H1 (cell line): ENCODE measurements at regions not wholly inside any gene's neighbourhood (a gene's known extent, or its start where the extent isn't known, plus 50 kb on each side); places are given as distances from the start of the nearest gene placed in this dataset.

Experiments
- CTCF ChIA-PET: fragments of 300-600 bp; sonication (Branson Sonifier 250); formaldehyde crosslinking; loops from one replicate; lab custom pipeline; 2021; ENCODE audit not compliant: partially characterized antibody; lab: Charles Lee
- POLR2A ChIA-PET: fragments of 300-600 bp; sonication (Branson Sonifier 250); formaldehyde crosslinking; loops from one replicate; lab custom pipeline; 2021; ENCODE audit warnings: inconsistent platforms; ENCODE audit not compliant: partially characterized antibody; lab: Charles Lee
- DNase-seq, 2 experiments: peaks; one replicate each; pipeline versions ENCODE4 v3.0.0 to v3.0.0-alpha.2; 2010 to 2022; ENCODE audit warnings: low spot score in 2 of 2, low read depth in 1 of 2, mixed read lengths in 1 of 2
- FAIRE-seq: peaks from 2 replicates; lab custom pipeline; 2011; peaks lifted over from hg19 to GRCh38; lab: Jason Lieb, UNC
- H2AFZ ChIP-seq: 2 replicates; pipeline ENCODE4 v1.8.1; 2012; ENCODE audit warnings: low read length, inconsistent platforms
- H2AK5ac ChIP-seq: 2 replicates; pipeline ENCODE4 v1.6.1; 2013; ENCODE audit warnings: low read depth, low read length
- H2BK120ac ChIP-seq: replicated peaks from 2 replicates; pipeline ENCODE3; 2013; ENCODE audit warnings: low read depth, low read length, inconsistent platforms
- H2BK12ac ChIP-seq: 2 replicates; pipeline ENCODE4 v1.6.1; 2013; ENCODE audit warnings: low read depth, low read length
- H2BK15ac ChIP-seq: 2 replicates; pipeline ENCODE4 v1.6.1; 2013; ENCODE audit warnings: low read length
- H2BK20ac ChIP-seq: 2 replicates; pipeline ENCODE4 v1.6.1; 2013; ENCODE audit warnings: low read length
- H2BK5ac ChIP-seq: 2 replicates; pipeline ENCODE4 v1.6.1; 2013; ENCODE audit warnings: low read depth, low read length
- H3K14ac ChIP-seq: 2 replicates; pipeline ENCODE4 v1.6.1; 2013; ENCODE audit warnings: inconsistent platforms; ENCODE audit not compliant: insufficient read length
- H3K18ac ChIP-seq: 2 replicates; pipeline ENCODE4 v1.6.1; 2013; ENCODE audit warnings: low read length; ENCODE audit errors: extremely low read depth
- H3K23ac ChIP-seq: 2 replicates; pipeline ENCODE4 v1.6.1; 2013; ENCODE audit warnings: inconsistent platforms; ENCODE audit not compliant: insufficient read length
- H3K23me2 ChIP-seq: 2 replicates; pipeline ENCODE4 v1.6.1; 2013; ENCODE audit warnings: low read depth, low read length
- H3K27ac ChIP-seq: 2 replicates; pipeline ENCODE4 v1.6.1; 2011; ENCODE audit warnings: low read depth, low read length, inconsistent platforms
- H3K27me3 ChIP-seq, 4 experiments: replicated peaks in 1 of 4; 1 replicate in 1 of 4; 2 replicates in 3 of 4; pipeline versions ENCODE4 v1.6.1 to v1.8.1; 2011 to 2013; ENCODE audit warnings: low read length in 3 of 4, mild to moderate bottlenecking in 3 of 4, inconsistent platforms in 2 of 4, mixed read lengths in 2 of 4, moderate library complexity in 1 of 4; ENCODE audit not compliant: control insufficient read depth in 3 of 4, insufficient read depth in 3 of 4; ENCODE audit errors: extremely low read depth in 1 of 4
- H3K36me3 ChIP-seq, 4 experiments: 2 replicates each; pipeline versions ENCODE4 v1.6.1 to v1.8.1; 2011 to 2013; ENCODE audit warnings: mild to moderate bottlenecking in 4 of 4, low read length in 3 of 4, moderate library complexity in 2 of 4, control low read depth in 1 of 4, inconsistent platforms in 1 of 4; ENCODE audit not compliant: insufficient read depth in 4 of 4, control insufficient read depth in 2 of 4
- H3K4ac ChIP-seq: replicated peaks from 2 replicates; pipeline ENCODE3; 2013; ENCODE audit warnings: low read length, low read depth, mixed read lengths, inconsistent platforms; ENCODE audit not compliant: insufficient read length
- H3K4me1 ChIP-seq, 4 experiments: replicated peaks in 1 of 4; 1 replicate in 1 of 4; 2 replicates in 3 of 4; pipeline versions ENCODE4 v1.6.1 to v1.8.1; 2011 to 2013; ENCODE audit warnings: low read length in 3 of 4, inconsistent platforms in 2 of 4, mixed read lengths in 1 of 4; ENCODE audit not compliant: insufficient read depth in 4 of 4, control insufficient read depth in 3 of 4
- H3K4me2 ChIP-seq, 2 experiments: 2 replicates each; pipeline versions ENCODE4 v1.6.1 to v1.8.1; 2011 to 2013; ENCODE audit warnings: low read depth in 2 of 2, low read length in 2 of 2, control low read depth in 1 of 2, inconsistent platforms in 1 of 2, mild to moderate bottlenecking in 1 of 2; ENCODE audit not compliant: insufficient read depth in 1 of 2
- H3K4me3 ChIP-seq, 4 experiments: fragments of 200-600, 300-600 bp in 1 of 4; sonication (generic), shearing (Covaris generic), sonication (Bioruptor Twin) in 1 of 4; 2 replicates each; pipeline versions ENCODE4 v1.5.1 to v1.8.1; 2011 to 2016; ENCODE audit warnings: low read length in 4 of 4, low read depth in 3 of 4, control low read depth in 2 of 4, inconsistent platforms in 2 of 4, mild to moderate bottlenecking in 2 of 4, mixed read lengths in 1 of 4, moderate library complexity in 1 of 4; ENCODE audit not compliant: insufficient read depth in 2 of 4; ENCODE audit errors: extremely low read depth in 1 of 4
- H3K56ac ChIP-seq: replicated peaks from 2 replicates; pipeline ENCODE3; 2013; ENCODE audit warnings: low read depth, mild to moderate bottlenecking, mixed read lengths, low read length, inconsistent platforms; ENCODE audit not compliant: insufficient read length
- H3K79me1 ChIP-seq: 2 replicates; pipeline ENCODE4 v1.6.1; 2013; ENCODE audit warnings: low read depth, low read length, control low read depth
- H3K79me2 ChIP-seq, 2 experiments: 2 replicates each; pipeline versions ENCODE4 v1.6.1 to v1.8.1; 2012 to 2013; ENCODE audit warnings: low read length in 2 of 2, mild to moderate bottlenecking in 2 of 2, inconsistent platforms in 1 of 2; ENCODE audit not compliant: insufficient read depth in 2 of 2, control insufficient read depth in 1 of 2
- H3K9ac ChIP-seq, 4 experiments: replicated peaks in 1 of 4; 1 replicate in 1 of 4; 2 replicates in 3 of 4; pipeline versions ENCODE4 v1.6.1 to v1.8.1; 2011 to 2013; ENCODE audit warnings: low read depth in 3 of 4, low read length in 3 of 4, control low read depth in 2 of 4, mild to moderate bottlenecking in 2 of 4, moderate library complexity in 2 of 4, inconsistent platforms in 1 of 4; ENCODE audit errors: extremely low read depth in 1 of 4
- H3K9me3 ChIP-seq, 2 experiments: 2 replicates each; pipeline versions ENCODE4 v1.6.1 to v1.8.1; 2012 to 2013; ENCODE audit warnings: mild to moderate bottlenecking in 2 of 2, moderate library complexity in 2 of 2, control low read depth in 1 of 2, inconsistent platforms in 1 of 2, low read depth in 1 of 2, low read length in 1 of 2, mixed read lengths in 1 of 2; ENCODE audit not compliant: insufficient read depth in 2 of 2
- H4K20me1 ChIP-seq, 2 experiments: replicated peaks in 1 of 2; 2 replicates each; pipeline versions ENCODE3 to v1.8.1; 2011 to 2013; ENCODE audit warnings: inconsistent platforms in 2 of 2, low read length in 2 of 2, mild to moderate bottlenecking in 1 of 2; ENCODE audit not compliant: insufficient read depth in 2 of 2, control insufficient read depth in 1 of 2
- H4K5ac ChIP-seq: 2 replicates; pipeline ENCODE4 v1.6.1; 2013; ENCODE audit warnings: low read length, low read depth, mixed read lengths, inconsistent platforms; ENCODE audit not compliant: insufficient read length
- H4K8ac ChIP-seq: 2 replicates; pipeline ENCODE4 v1.8.0; 2013; ENCODE audit warnings: mild to moderate bottlenecking, moderate library complexity, low read length, inconsistent platforms; ENCODE audit not compliant: insufficient read depth; ENCODE audit errors: extremely low read depth
- H4K91ac ChIP-seq: replicated peaks from 2 replicates; pipeline ENCODE3; 2013; ENCODE audit warnings: low read length, mixed read lengths, inconsistent platforms; ENCODE audit not compliant: insufficient read length
- ASH2L ChIP-seq: fragments of 200-600, 300-600 bp; sonication (generic); IDR thresholded peaks from one replicate; pipeline ENCODE4 v1.7.1; 2017; ENCODE audit warnings: low read length
- BACH1 ChIP-seq: IDR thresholded peaks from 2 replicates; pipeline ENCODE4 v1.6.1; 2012; ENCODE audit warnings: low read length, improper control_type of control experiment
- CEBPB ChIP-seq: IDR thresholded peaks from 2 replicates; pipeline ENCODE4 v1.6.1; 2012; ENCODE audit warnings: low read depth, low read length
- EZH2 ChIP-seq: fragments of 200-600 bp; sonication (generic); IDR thresholded peaks from 2 replicates; pipeline ENCODE4 v1.7.1; 2012; ENCODE audit warnings: low read depth, mild to moderate bottlenecking, moderate library complexity, low read length, inconsistent platforms; ENCODE audit not compliant: severe bottlenecking
- FOSL1 ChIP-seq: IDR thresholded peaks from 2 replicates; pipeline ENCODE4 v1.6.1; 2011; ENCODE audit warnings: mild to moderate bottlenecking, low read depth, low read length, moderate library complexity; ENCODE audit not compliant: insufficient read depth
- GABPA ChIP-seq: IDR thresholded peaks from 2 replicates; pipeline ENCODE4 v1.6.1; 2011; ENCODE audit warnings: mild to moderate bottlenecking, low read length, moderate library complexity, borderline replicate concordance; ENCODE audit not compliant: insufficient read depth
- HDAC2 ChIP-seq, 2 experiments: fragments of 300-600 bp in 1 of 2; sonication (generic) in 1 of 2; IDR thresholded peaks; 2 replicates each; pipeline ENCODE4 v1.6.1; 2011 to 2012; ENCODE audit warnings: low read depth in 2 of 2, low read length in 2 of 2, mild to moderate bottlenecking in 2 of 2, moderate library complexity in 2 of 2, borderline replicate concordance in 1 of 2, inconsistent platforms in 1 of 2
- KDM1A ChIP-seq: fragments of 200-600, 300-600 bp; sonication (generic); IDR thresholded peaks from 2 replicates; pipeline ENCODE4 v1.7.1; 2016; ENCODE audit warnings: mild to moderate bottlenecking, low read length, borderline replicate concordance
- POU5F1 ChIP-seq: IDR thresholded peaks from 2 replicates; pipeline ENCODE4 v1.6.1; 2011; ENCODE audit warnings: low read depth, mild to moderate bottlenecking, low read length, moderate library complexity
- RAD21 ChIP-seq, 2 experiments: IDR thresholded peaks in 1 of 2; conservative IDR thresholded peaks in 1 of 2; 2 replicates each; pipeline ENCODE4 v1.6.1; 2011; ENCODE audit warnings: low read depth in 2 of 2, low read length in 2 of 2, improper control_type of control experiment in 1 of 2, inconsistent platforms in 1 of 2, mild to moderate bottlenecking in 1 of 2, moderate library complexity in 1 of 2
- SP1 ChIP-seq: IDR thresholded peaks from 2 replicates; pipeline ENCODE4 v1.6.1; 2011; ENCODE audit warnings: low read depth, low read length
- TEAD4 ChIP-seq: IDR thresholded peaks from 2 replicates; pipeline ENCODE4 v1.6.1; 2012; ENCODE audit warnings: low read depth, low read length, inconsistent platforms, mixed read lengths
- WGBS, 2 experiments: shearing (Covaris generic) in 1 of 2; methylation state at CpG; one replicate each; pipeline versions ENCODE4 v1.1.6 to v1.1.7; 2013 to 2015; ENCODE audit warnings: low lambda C conversion rate in 2 of 2, mixed read lengths in 2 of 2, inconsistent platforms in 1 of 2, low coverage in 1 of 2, missing lambda C conversion rate in 1 of 2; ENCODE audit not compliant: insufficient replicate concordance in 2 of 2, insufficient coverage in 1 of 2, insufficient read length in 1 of 2; ENCODE audit errors: extremely low coverage in 1 of 2, missing lambda C conversion rate in 1 of 2; 5-methylcytosine and 5-hydroxymethylcytosine counted together

DNA sequence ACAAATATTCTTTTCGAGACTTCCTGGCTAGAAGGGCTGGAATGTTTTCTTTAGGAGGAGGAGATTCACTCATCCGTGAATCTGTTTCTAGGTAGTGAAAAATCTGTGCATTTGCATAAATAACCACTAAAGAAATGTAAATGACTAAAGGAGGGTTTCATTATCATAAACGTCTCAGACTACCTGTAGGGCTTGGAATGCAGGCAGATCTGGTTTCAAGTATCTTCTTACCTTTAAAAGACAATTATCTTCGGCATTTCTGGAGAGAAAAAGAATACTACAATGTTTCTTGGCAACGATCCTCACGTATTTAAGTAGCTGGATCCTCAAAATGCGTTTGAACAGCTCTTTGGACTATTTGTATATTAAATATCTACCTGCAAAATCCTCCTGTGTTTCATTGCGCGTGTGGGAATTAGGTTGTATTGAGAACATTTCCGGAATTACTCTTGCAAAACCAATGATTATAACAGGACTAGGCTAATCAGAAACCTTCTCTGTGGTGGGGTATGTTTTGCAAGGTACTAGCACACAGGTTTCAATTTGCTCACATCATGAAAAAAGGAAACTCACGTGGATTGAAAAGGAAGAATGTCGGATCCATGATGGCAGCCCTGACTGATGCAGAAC lies 291.1 kb upstream of the ARGLU1 start:
- Histone ChIP-seq H3K4me1 (peaks cover 7 to 19% (median 15%) of the 10 kb centered on the region in 4 experiments; a peak in 6 of 7 replicates), H2AFZ (0 out of 2 replicates have a peak overlapping the region, but pooled peaks have one; percentile 43), H3K27me3 (no peaks in the 10 kb centered on the region), H4K91ac (peak overlapping the region; percentile 88), H2BK20ac (peak overlapping the region; percentile 97), H4K5ac (peak overlapping the region; percentile 77), H3K27ac (peak overlapping the region; percentile 92), H3K4ac (peak overlapping the region; percentile 69), H4K8ac (no peak overlapping the region), H3K36me3 (no peaks in the 10 kb centered on the region), H3K56ac (peak overlapping the region; percentile 18), H2BK15ac (no peak overlapping the region), H2AK5ac (peak overlapping the region; percentile 84; the same call in 1 of the 2 replicates), H3K18ac (peak overlapping the region; percentile 91), H3K23ac (no peak overlapping the region), H3K79me2 (no peaks in the 10 kb centered on the region), H3K9ac (peak overlapping the region in 3 of 4 experiments; percentile 24 to 54 (median 49); a peak in 4 of 7 replicates), H3K9me3 (no peaks in the 10 kb centered on the region), H3K79me1 (no peaks in the 10 kb centered on the region), H3K14ac (peak overlapping the region; percentile 20), H3K23me2 (no peaks in the 10 kb centered on the region), H4K20me1 (no peaks in the 10 kb centered on the region), H2BK120ac (peak overlapping the region; percentile 98), H2BK5ac (peak overlapping the region; percentile 98), H2BK12ac (peak overlapping the region; percentile 96), H3K4me3 (peak overlapping the region in 2 of 4 experiments; percentile 5 to 38; a peak in 1 of 8 replicates), H3K4me2 (peak overlapping the region; percentile 49 to 65)
- peak in 1 of 2 experiments; percentile 17 for DNase-seq
- POLR2A ChIA-PET: interaction anchor here (0.6 to 1.4 kb wide), 7 partner anchors 8 to 324 kb away, joined by 3 to 8 read pairs (median 3); partner anchors contain the start of gene EFNB2
- 6% methylated on average over 12 of the region's 12 CpGs; no CpG with 5 or more reads in 1 of the 2 experiments for WGBS, 2 experiments
- CTCF ChIA-PET: interaction anchor here (0.7 kb wide), 1 partner anchor 30 kb away, joined by 3 read pairs; no protein-coding TSS in a partner anchor
- FAIRE-seq: peak; percentile 88
- TF ChIP-seq TEAD4 (peak; percentile 94), POU5F1 (peak; percentile 43; the same call in 1 of the 2 replicates), ASH2L (peak; percentile 65), SP1 (peak; percentile 84), CEBPB (no peak), EZH2 (no peak), GABPA (no peak), FOSL1 (no peak), BACH1 (0 out of 2 replicates have a peak, but pooled peaks have one; percentile 5), RAD21 (IDR thresholded peaks at IDR 0.05 in 1 of 2, conservative IDR thresholded peaks at IDR 0.05 in 1 of 2; ENCODE audit: low read depth in 2 of 2, low read length in 2 of 2) (no peak), HDAC2 (IDR thresholded peaks at IDR 0.05; ENCODE audit: borderline replicate concordance in 1 of 2, low read depth in 2 of 2, low read length in 2 of 2) (peak in 1 of 2 experiments; percentile 92; a peak in 2 of 4 replicates), KDM1A (no peak)
